NT2/D1 (cell line): ENCODE measurements at regions not wholly inside any gene's neighbourhood (a gene's known extent, or its start where the extent isn't known, plus 50 kb on each side); places are given as distances from the start of the nearest gene placed in this dataset.

Experiments
- DNase-seq: peaks from one replicate; pipeline ENCODE4 v3.0.0-alpha.2; 2011; ENCODE audit warnings: low read depth, low spot score
- H3K27me3 ChIP-seq: 2 replicates; pipeline ENCODE4 v1.6.0; 2011; ENCODE audit warnings: mild to moderate bottlenecking; ENCODE audit not compliant: insufficient read length, insufficient read depth
- H3K36me3 ChIP-seq: 2 replicates; pipeline ENCODE4 v1.6.1; 2011; ENCODE audit warnings: mild to moderate bottlenecking, low read length, mixed read lengths; ENCODE audit not compliant: insufficient read depth, insufficient read length
- H3K4me1 ChIP-seq: 2 replicates; pipeline ENCODE4 v1.5.1; 2011; ENCODE audit not compliant: insufficient read depth, insufficient read length
- H3K4me3 ChIP-seq: 2 replicates; pipeline ENCODE4 v1.5.1; 2011; ENCODE audit warnings: low read depth; ENCODE audit not compliant: insufficient read length
- H3K9ac ChIP-seq: 2 replicates; pipeline ENCODE4 v1.6.0; 2011; ENCODE audit warnings: low read depth; ENCODE audit not compliant: insufficient read length
- H3K9me3 ChIP-seq: 2 replicates; pipeline ENCODE4 v1.5.1; 2011; ENCODE audit warnings: mild to moderate bottlenecking, low read length; ENCODE audit not compliant: insufficient read depth
- SUZ12 ChIP-seq: IDR thresholded peaks from 2 replicates; pipeline ENCODE4 v1.6.1; 2011; ENCODE audit not compliant: insufficient read length, insufficient read depth; ENCODE audit errors: extremely low read depth
- YY1 ChIP-seq: IDR thresholded peaks from 2 replicates; pipeline ENCODE4 v1.6.1; 2011; ENCODE audit not compliant: insufficient read length, insufficient read depth
- ZNF274 ChIP-seq: IDR thresholded peaks from 2 replicates; pipeline ENCODE4 v1.6.1; 2011; ENCODE audit warnings: mild to moderate bottlenecking, low read depth, low read length

GRCh38 chr5:142420561-142421227 lies 95.9 kb upstream of the SPRY4 start:
- H3K9me3 ChIP-seq = no peaks in the 10 kb centered on the region
- H3K4me1 ChIP-seq = no peaks in the 10 kb centered on the region
- H3K27me3 ChIP-seq = no peaks in the 10 kb centered on the region
- no peak for DNase-seq
- H3K4me3 ChIP-seq = no peak overlapping the region
- TF ChIP-seq ZNF274 = no peak
- TF ChIP-seq YY1 = no peak
- TF ChIP-seq SUZ12 = no peak
- H3K36me3 ChIP-seq = no peaks in the 10 kb centered on the region
- H3K9ac ChIP-seq = no peak overlapping the region

GRCh38 chr5:142412581-142412980 lies 87.8 kb upstream of the SPRY4 start:
- TF ChIP-seq ZNF274 = no peak
- Histone ChIP-seq H3K4me1 (no peaks in the 10 kb centered on the region), H3K9me3 (no peaks in the 10 kb centered on the region)

DNA sequence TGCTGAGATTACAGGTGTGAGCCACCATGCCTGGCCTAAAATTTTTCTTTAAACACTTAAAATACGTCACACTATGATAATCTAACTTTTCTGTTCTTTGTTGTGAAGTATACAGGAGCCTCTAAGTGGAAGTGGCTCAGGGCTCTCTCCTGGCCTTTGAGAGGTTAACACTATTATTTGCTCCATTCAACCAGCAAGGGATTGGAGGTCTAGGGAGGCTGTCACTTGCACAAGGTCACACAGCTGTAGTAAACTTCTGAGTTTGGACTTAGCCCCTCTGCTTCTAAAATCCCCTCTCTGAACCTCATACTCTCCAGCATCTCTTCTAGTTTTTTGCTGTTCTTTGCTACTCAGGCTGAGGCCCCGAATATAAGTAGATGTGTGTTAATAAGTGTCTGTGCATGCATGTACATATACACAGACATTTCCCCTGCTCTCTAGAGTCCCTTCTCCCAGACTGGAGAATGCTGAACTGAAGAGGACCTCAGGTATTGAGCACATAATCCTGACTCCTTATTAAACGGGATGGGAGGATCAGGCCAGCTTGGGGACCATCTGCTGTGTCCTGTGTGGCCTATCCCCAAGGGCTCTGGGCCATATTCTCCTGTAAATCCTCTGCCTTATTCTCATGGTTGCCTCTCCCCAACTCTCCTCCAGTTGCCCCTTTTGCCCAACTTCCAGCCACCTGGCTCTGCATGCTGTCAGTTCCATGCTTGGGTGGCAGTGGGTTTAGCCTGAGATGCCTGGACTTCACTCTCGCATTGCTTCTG lies 87.0 kb upstream of the SPRY4 start:
- no peaks in the 10 kb centered on the region for H3K9me3 ChIP-seq
- no peak overlapping the region for H3K9ac ChIP-seq
- H3K36me3 ChIP-seq = no peaks in the 10 kb centered on the region
- DNase-seq = no peak
- no peaks in the 10 kb centered on the region for H3K27me3 ChIP-seq
- H3K4me3 ChIP-seq = no peak overlapping the region
- H3K4me1 ChIP-seq = no peaks in the 10 kb centered on the region
- no peak for TF ChIP-seq ZNF274
- TF ChIP-seq SUZ12 = no peak
- no peak for TF ChIP-seq YY1

More at GRCh38 chr5:142412581-142412980, 87.8 kb upstream of the SPRY4 start:
- Histone ChIP-seq H3K4me3 (no peak overlapping the region), H3K9ac (no peak overlapping the region), H3K27me3 (no peaks in the 10 kb centered on the region), H3K36me3 (no peaks in the 10 kb centered on the region)
- DNase-seq = no peak

DNA sequence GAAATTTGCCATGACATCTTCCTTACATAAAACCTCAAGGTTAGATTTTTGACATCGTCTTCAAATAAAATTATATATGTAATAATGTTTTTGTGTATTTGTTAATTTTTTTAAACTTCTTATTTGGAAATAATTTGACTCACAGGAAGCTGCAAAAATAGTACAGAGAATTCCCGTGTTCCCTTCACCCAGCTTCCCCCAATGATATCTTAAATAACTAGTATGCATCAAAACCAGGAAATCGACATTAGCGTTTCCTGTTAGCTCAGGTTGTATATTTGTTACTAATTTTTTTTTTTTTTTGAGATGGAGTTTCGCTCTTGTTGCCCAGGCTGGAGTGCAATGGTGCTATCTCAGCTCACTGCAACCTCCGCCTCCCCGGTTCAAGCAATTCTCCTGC lies 86.3 kb upstream of the SPRY4 start:
- Histone ChIP-seq H3K4me3 (no peak overlapping the region), H3K27me3 (no peaks in the 10 kb centered on the region), H3K36me3 (no peaks in the 10 kb centered on the region), H3K9ac (no peak overlapping the region), H3K9me3 (no peaks in the 10 kb centered on the region), H3K4me1 (no peaks in the 10 kb centered on the region)
- TF ChIP-seq SUZ12 (no peak), ZNF274 (no peak), YY1 (no peak)
- no peak for DNase-seq

DNA sequence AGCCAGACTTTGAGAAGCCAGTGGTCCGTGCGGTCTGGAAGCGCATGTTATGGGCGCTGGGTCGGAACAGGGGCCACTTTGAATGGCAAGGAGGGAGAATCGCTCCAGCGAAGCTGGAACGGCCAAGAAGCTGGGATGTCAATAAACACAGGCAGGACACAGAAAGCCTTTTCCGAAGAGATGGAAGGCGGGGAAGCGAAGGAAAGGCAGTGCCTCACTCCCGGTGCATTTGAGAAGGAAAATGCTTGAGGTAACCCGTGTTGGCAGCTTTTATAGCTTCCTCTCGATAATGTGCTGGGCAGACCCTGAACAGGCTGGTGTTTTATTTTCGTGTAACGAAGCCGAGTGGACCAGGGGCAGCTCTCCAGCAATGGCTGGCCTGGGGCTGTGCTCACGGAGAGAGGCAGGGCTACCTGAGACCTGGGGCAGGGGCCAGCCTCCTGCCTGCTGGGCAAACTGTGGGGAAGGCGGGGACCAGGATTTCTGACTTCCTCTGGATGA lies 84.2 kb upstream of the SPRY4 start:
- Histone ChIP-seq H3K4me3 (no peak overlapping the region), H3K9me3 (no peaks in the 10 kb centered on the region), H3K4me1 (no peaks in the 10 kb centered on the region), H3K9ac (no peak overlapping the region), H3K27me3 (no peaks in the 10 kb centered on the region), H3K36me3 (no peaks in the 10 kb centered on the region)
- no peak for DNase-seq
- no peak for TF ChIP-seq YY1
- TF ChIP-seq SUZ12 = no peak
- TF ChIP-seq ZNF274 = no peak

DNA sequence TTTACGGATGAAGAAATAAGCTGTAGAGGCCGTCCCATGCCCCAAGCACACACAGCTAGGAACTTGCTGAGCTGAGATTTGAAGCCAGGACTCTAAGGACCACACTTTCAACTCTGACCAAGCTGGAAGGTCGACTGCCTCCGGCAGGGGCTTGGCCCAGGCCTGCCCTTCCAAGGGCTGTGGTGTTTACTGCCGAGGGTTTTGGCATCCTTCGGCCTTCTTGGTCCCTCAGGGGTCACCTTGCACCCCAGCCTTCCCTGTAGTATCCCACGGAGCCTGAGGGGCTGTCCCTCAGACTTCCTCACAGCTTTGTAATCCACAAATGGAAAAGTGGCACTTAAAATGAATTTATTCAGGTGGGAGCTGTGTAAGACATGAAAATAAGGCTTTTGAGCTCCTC lies 83.7 kb upstream of the SPRY4 start:
- TF ChIP-seq YY1 (no peak), ZNF274 (no peak), SUZ12 (no peak)
- no peak overlapping the region for H3K9ac ChIP-seq
- DNase-seq = no peak
- H3K27me3 ChIP-seq = no peaks in the 10 kb centered on the region
- no peak overlapping the region for H3K4me3 ChIP-seq
- H3K4me1 ChIP-seq = no peaks in the 10 kb centered on the region
- no peaks in the 10 kb centered on the region for H3K9me3 ChIP-seq
- no peaks in the 10 kb centered on the region for H3K36me3 ChIP-seq

DNA sequence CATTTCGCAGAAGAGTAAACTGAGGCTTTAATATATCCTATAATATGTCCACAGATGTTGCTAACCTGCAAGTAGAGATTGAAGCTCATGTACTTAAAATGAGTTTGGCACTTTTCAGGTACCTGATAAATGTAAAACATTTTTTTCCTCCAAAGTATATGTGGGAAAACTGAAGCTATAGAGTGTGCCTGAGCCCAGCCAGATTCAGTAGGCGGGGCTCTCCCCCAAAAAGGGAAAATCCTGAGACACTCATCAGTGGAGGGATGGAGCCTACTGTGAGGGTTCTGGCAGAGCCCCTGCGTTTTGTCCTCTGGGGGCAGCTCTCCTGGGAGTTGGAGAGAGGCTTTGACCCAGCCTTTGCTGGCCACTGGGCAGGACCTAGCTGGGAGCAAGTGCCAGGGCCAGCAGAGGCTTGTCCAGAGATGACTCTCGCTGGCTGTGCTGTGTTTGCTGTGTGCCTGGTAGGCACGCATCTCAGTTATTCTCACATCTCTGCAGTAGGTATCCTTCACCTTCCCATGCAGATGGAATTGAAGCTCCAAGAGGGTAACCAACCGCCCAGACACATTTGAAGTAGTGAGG lies 81.1 kb upstream of the SPRY4 start:
- no peak overlapping the region for H3K4me3 ChIP-seq
- no peaks in the 10 kb centered on the region for H3K9me3 ChIP-seq
- TF ChIP-seq ZNF274 (no peak), SUZ12 (no peak), YY1 (no peak)
- H3K27me3 ChIP-seq = no peaks in the 10 kb centered on the region
- DNase-seq = no peak
- no peaks in the 10 kb centered on the region for H3K36me3 ChIP-seq
- H3K4me1 ChIP-seq = no peaks in the 10 kb centered on the region
- H3K9ac ChIP-seq = no peak overlapping the region
